ENCODE measurements at regions not wholly inside any gene's neighbourhood (a gene's known extent, or its start where the extent isn't known, plus 50 kb on each side); places are given as distances from the start of the nearest gene placed in this dataset.
A peak's percentile ranks its signal among the peaks of the same experiment; 100 is the strongest.

DNA sequence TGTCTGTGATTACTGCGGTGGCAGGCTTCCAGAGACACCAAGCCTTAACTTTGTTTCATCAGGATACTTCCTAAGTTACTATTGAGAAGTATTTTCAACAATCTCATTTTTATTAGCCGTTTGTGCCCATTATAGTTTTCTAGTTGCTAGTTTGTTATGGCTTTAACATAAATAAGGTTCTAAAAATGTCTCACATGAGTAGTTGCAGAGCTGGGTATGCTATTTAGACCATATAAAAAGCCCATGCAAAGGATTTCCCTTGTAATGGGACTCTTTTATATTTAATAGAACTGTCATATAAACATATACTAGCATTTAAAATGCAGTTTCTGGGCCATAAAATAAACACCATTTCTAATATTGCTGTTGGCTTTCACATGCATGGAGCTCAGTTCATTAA, 205.3 kb upstream of the TCF21 start:
- no peaks in the 10 kb centered on the region for H3K27me3 ChIP-seq (ENCODE audit: control insufficient read depth, insufficient read depth, low read length)
- no peaks in the 10 kb centered on the region for H3K36me3 ChIP-seq (ENCODE audit: control insufficient read depth, insufficient read depth, low read length)
- no peaks in the 10 kb centered on the region for H3K9me3 ChIP-seq (replicated peaks; ENCODE audit: control insufficient read depth, low read depth, low read length)
- no peak overlapping the region for H3K27ac ChIP-seq (ENCODE audit: low read length)
- no peak for DNase-seq
- peaks cover 3% of the 10 kb centered on the region for H3K4me1 ChIP-seq (ENCODE audit: control insufficient read depth, insufficient read depth, low read length)
- no CpG with 5 or more reads among the region's 2 CpGs for WGBS (ENCODE audit: insufficient coverage)
- no peak overlapping the region for H3K4me3 ChIP-seq (ENCODE audit: low read length)

DNA sequence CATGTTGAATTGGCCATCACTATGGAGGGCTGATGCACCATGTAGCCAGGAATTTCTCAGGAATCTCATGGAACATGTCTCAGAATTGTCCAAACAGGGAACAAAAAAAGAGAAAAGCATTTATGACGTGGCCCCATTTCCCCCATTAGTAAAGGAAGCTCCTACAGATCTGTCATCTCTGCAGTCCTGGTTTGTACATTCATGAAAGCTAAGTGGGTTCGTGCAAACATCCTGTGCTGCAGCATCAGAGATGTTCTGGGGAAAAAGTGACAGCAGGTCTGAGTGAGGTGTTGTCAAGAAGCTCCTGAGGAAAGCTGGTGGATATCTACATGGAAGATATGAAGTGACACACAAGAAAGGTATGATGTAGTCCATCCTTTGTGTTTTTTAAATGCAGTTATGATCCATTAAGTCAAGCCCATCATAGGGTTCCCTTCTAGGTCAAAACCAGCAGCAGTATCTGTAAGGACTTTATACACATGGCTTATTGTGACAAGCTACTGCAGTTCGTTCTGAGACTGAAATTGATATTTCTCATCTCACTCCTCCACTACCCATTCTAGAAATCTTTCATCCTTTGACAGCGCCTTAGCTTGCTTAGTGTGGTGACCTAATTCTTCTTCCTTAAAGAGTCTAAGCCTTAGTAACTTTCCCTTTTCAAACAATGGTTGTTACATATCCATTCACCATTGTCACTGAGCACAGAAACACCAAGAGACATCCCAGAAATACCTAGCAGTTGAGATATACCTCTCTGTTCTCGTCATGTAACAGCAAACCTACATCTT, 200.0 kb upstream of the TCF21 start:
- DNase-seq, result no peak
- WGBS (ENCODE audit: insufficient coverage), result 75% methylated on average over 1 of the region's 5 CpGs
- no peak overlapping the region for H3K4me3 ChIP-seq (ENCODE audit: low read length)
- H3K27me3 ChIP-seq (ENCODE audit: control insufficient read depth, insufficient read depth, low read length), result no peaks in the 10 kb centered on the region
- no peaks in the 10 kb centered on the region for H3K4me1 ChIP-seq (ENCODE audit: control insufficient read depth, insufficient read depth, low read length)
- no peak overlapping the region for H3K27ac ChIP-seq (ENCODE audit: low read length)
- H3K9me3 ChIP-seq (replicated peaks; ENCODE audit: control insufficient read depth, low read depth, low read length), result no peaks in the 10 kb centered on the region
- H3K36me3 ChIP-seq (ENCODE audit: control insufficient read depth, insufficient read depth, low read length), result no peaks in the 10 kb centered on the region

DNA sequence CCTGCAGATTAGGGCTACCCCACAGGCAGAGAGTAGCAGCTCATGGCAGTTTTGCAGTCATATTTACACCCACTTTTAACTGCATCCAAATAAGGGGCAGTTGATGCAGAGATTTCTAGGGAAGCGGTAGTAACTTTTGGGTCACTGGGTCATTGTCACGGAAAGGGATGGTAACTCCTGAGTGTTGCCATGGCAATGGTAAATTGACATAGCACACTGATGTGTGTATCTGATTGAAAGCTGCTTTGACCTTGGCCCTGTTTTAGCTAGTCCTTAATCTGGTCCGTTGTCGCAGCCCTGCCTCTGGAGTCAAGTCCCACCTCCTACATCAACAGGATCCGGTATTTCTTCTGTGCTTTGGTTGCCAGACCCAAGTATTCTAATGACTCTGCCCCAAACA, 199.1 kb upstream of the TCF21 start:
- DNase-seq, result no peak
- H3K27ac ChIP-seq (ENCODE audit: low read length), result no peak overlapping the region
- no peak overlapping the region for H3K4me3 ChIP-seq (ENCODE audit: low read length)
- H3K36me3 ChIP-seq (ENCODE audit: control insufficient read depth, insufficient read depth, low read length), result no peaks in the 10 kb centered on the region
- H3K9me3 ChIP-seq (replicated peaks; ENCODE audit: control insufficient read depth, low read depth, low read length), result no peaks in the 10 kb centered on the region
- 80% methylated on average over 5 of the region's 5 CpGs for WGBS (ENCODE audit: insufficient coverage)
- no peaks in the 10 kb centered on the region for H3K27me3 ChIP-seq (ENCODE audit: control insufficient read depth, insufficient read depth, low read length)
- H3K4me1 ChIP-seq (ENCODE audit: control insufficient read depth, insufficient read depth, low read length), result no peaks in the 10 kb centered on the region

DNA sequence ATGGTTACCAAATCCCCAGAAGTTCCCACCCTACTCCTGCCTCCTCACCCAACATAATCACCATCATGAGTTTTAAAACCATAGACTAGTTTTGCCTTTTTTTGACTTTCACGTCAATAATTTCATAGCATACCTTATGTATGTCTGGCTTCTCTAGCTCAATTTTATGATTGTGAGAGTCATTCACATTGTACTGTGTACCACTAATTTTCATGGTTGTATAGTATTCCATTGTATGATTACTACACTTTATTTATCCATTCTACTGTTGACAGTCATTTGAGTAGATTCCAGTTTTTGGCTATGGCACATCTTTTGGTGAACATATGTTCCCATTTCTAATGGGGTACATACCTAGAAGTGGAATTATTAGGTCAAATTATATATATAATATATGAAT, 195.3 kb upstream of the TCF21 start:
- H3K36me3 ChIP-seq (ENCODE audit: control insufficient read depth, insufficient read depth, low read length), result no peaks in the 10 kb centered on the region
- DNase-seq, result no peak
- no peaks in the 10 kb centered on the region for H3K4me1 ChIP-seq (ENCODE audit: control insufficient read depth, insufficient read depth, low read length)
- no peak overlapping the region for H3K27ac ChIP-seq (ENCODE audit: low read length)
- no CpG with 5 or more reads among the region's 1 CpG for WGBS (ENCODE audit: insufficient coverage)
- H3K9me3 ChIP-seq (replicated peaks; ENCODE audit: control insufficient read depth, low read depth, low read length), result no peaks in the 10 kb centered on the region
- H3K4me3 ChIP-seq (ENCODE audit: low read length), result no peak overlapping the region
- H3K27me3 ChIP-seq (ENCODE audit: control insufficient read depth, insufficient read depth, low read length), result no peaks in the 10 kb centered on the region

DNA sequence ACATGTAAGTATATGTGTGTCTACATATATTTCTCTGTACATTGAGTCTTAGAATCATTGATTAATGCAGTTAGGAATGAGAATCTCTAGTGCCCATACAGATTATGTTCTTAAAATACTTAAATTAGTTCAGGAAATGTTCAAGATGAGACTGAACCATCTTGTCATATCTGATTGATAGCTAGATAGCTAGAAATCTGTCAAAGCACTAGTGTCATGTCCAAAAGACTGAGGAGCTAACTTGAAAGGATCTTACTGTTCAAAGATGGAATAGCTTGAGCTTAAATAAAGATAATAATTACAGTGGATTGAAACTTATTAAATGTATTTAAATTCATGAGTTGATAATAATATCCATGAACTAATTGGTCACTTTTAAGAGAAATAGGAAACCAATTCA, 191.7 kb upstream of the TCF21 start:
- Histone ChIP-seq H3K36me3 (ENCODE audit: control insufficient read depth, insufficient read depth, low read length) (no peaks in the 10 kb centered on the region), H3K27ac (ENCODE audit: low read length) (no peak overlapping the region), H3K9me3 (replicated peaks; ENCODE audit: control insufficient read depth, low read depth, low read length) (peaks cover 3% of the 10 kb centered on the region), H3K4me3 (ENCODE audit: low read length) (no peak overlapping the region), H3K4me1 (ENCODE audit: control insufficient read depth, insufficient read depth, low read length) (peaks cover 3% of the 10 kb centered on the region), H3K27me3 (ENCODE audit: control insufficient read depth, insufficient read depth, low read length) (no peaks in the 10 kb centered on the region)
- no peak for DNase-seq

DNA sequence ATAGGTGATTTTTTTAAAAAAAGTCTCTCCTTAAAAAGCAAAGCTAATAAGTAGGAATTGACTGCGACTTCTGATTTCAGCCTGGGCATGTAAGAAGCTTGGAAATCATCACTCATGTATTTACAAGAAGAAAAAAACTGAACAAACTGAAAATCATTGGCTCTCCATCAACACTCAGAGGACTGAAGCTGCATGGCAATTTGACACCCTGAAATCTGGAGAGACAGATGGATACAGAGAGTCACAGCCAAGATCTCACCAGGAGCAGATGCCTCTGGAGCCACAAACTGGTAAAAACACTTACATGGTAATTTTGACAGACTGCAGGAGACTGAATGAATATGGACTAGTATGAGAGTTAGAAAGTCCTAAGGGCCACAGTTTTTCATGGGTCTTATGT, 191.2 kb upstream of the TCF21 start:
- H3K36me3 ChIP-seq (ENCODE audit: control insufficient read depth, insufficient read depth, low read length), result no peaks in the 10 kb centered on the region

DNA sequence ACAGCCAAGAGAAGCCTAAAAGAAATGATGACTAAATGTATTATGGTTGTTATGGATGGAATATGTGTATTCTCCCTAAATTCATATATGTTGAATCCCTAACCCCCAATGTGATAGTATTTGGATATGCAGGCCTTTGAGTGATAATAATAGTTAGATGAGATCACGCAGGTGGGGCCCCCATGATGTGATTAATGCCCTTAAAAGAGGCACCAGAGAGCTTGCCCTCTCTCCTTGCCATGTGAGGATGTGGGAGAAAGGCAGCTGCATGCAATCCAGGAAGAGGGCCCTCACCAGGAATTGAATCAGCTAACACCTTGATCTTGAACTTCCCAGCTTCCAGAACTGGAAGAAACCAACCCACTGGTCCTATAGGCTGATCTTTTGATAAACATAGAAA, 190.6 kb upstream of the TCF21 start:
- H3K4me3 ChIP-seq (ENCODE audit: low read length), result no peak overlapping the region
- no peak overlapping the region for H3K27ac ChIP-seq (ENCODE audit: low read length)
- H3K4me1 ChIP-seq (ENCODE audit: control insufficient read depth, insufficient read depth, low read length), result peaks cover 3% of the 10 kb centered on the region
- no CpG with 5 or more reads among the region's 1 CpG for WGBS (ENCODE audit: insufficient coverage)
- peaks cover 3% of the 10 kb centered on the region for H3K9me3 ChIP-seq (replicated peaks; ENCODE audit: control insufficient read depth, low read depth, low read length)
- H3K36me3 ChIP-seq (ENCODE audit: control insufficient read depth, insufficient read depth, low read length), result no peaks in the 10 kb centered on the region
- no peak for DNase-seq
- H3K27me3 ChIP-seq (ENCODE audit: control insufficient read depth, insufficient read depth, low read length), result no peaks in the 10 kb centered on the region

More for the DNA sequence above, 191.2 kb upstream of the TCF21 start:
- no peak overlapping the region for H3K27ac ChIP-seq (ENCODE audit: low read length)
- no peak overlapping the region for H3K4me3 ChIP-seq (ENCODE audit: low read length)
- H3K27me3 ChIP-seq (ENCODE audit: control insufficient read depth, insufficient read depth, low read length), result no peaks in the 10 kb centered on the region
- DNase-seq, result peak; percentile 78
- WGBS (ENCODE audit: insufficient coverage), result no CpG with 5 or more reads among the region's 1 CpG
- peaks cover 3% of the 10 kb centered on the region for H3K9me3 ChIP-seq (replicated peaks; ENCODE audit: control insufficient read depth, low read depth, low read length)
- peaks cover 3% of the 10 kb centered on the region for H3K4me1 ChIP-seq (ENCODE audit: control insufficient read depth, insufficient read depth, low read length)

DNA sequence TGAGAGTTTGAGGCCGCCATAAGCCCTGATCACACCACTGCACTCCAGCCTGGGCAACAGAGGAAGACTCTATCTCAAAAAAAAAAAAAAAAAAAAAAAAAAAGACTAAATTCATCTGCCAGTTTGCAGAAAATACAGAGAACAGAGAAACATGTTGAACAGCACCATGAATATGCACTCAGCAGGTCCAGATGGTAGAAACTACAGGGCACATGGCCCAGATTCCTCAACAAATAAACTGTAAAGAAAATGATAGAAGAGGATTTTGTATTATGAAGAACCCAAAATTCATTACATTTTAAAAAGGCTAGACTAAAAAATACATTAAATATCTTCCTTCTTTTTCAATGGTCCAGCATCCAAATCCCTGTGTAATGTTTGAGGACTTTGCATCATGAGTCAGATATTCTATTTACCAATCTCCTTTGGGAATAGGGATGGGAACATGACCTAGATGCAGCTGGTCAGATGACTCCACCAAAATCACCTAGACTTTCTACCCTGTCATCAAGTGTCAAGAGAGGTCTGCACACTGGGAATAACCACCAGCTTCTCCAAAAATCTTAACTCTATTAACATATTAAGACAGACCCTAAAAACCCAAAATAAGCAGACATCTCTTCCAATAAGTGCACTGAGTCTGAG, 189.1 kb upstream of the TCF21 start:
- H3K9me3 ChIP-seq (replicated peaks; ENCODE audit: control insufficient read depth, low read depth, low read length), result peaks cover 3% of the 10 kb centered on the region
- DNase-seq, result no peak
- WGBS (ENCODE audit: insufficient coverage), result no CpG with 5 or more reads among the region's 1 CpG
- no peak overlapping the region for H3K4me3 ChIP-seq (ENCODE audit: low read length)
- no peaks in the 10 kb centered on the region for H3K36me3 ChIP-seq (ENCODE audit: control insufficient read depth, insufficient read depth, low read length)
- H3K27ac ChIP-seq (ENCODE audit: low read length), result no peak overlapping the region
- H3K4me1 ChIP-seq (ENCODE audit: control insufficient read depth, insufficient read depth, low read length), result peaks cover 3% of the 10 kb centered on the region
- no peaks in the 10 kb centered on the region for H3K27me3 ChIP-seq (ENCODE audit: control insufficient read depth, insufficient read depth, low read length)

DNA sequence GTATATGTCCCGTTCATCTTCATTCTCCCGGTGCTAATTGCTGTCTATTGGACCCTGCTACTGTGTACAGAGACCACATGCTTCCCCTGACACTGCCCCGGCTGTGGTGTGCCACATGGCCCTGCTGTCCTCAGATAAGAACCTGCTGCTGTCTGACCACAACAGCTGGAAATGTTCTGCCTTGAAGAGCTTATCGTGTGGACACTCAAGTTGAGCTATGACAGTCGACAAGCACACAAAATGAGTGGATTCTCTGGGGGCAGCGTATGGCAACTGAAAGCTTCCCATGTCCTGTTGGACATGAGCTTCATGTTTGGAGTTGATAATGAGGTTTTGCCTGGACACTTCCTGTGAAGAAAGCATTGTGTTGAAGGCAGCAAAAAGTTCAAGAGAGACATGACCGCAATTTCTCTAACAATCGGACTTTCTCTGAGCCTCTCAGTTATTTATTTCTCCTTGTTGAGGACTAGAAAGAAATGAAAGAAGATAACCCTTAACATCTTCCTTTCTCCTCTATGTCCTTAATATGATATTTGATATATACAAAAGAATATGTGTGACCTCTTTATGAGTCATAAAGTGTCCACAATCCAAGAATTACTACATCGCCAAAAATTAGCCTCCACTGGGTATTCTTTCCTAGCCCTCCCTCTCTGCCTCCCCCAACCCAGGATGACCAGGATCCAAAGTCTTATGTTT, 187.1 kb upstream of the TCF21 start:
- Histone ChIP-seq H3K27ac (ENCODE audit: low read length) (no peak overlapping the region), H3K4me1 (ENCODE audit: control insufficient read depth, insufficient read depth, low read length) (peaks cover 8% of the 10 kb centered on the region), H3K9me3 (replicated peaks; ENCODE audit: control insufficient read depth, low read depth, low read length) (peaks cover 3% of the 10 kb centered on the region), H3K36me3 (ENCODE audit: control insufficient read depth, insufficient read depth, low read length) (no peaks in the 10 kb centered on the region), H3K4me3 (ENCODE audit: low read length) (no peak overlapping the region), H3K27me3 (ENCODE audit: control insufficient read depth, insufficient read depth, low read length) (no peaks in the 10 kb centered on the region)
- WGBS (ENCODE audit: insufficient coverage), result 36% methylated on average over 6 of the region's 9 CpGs
- peak; percentile 75 for DNase-seq

DNA sequence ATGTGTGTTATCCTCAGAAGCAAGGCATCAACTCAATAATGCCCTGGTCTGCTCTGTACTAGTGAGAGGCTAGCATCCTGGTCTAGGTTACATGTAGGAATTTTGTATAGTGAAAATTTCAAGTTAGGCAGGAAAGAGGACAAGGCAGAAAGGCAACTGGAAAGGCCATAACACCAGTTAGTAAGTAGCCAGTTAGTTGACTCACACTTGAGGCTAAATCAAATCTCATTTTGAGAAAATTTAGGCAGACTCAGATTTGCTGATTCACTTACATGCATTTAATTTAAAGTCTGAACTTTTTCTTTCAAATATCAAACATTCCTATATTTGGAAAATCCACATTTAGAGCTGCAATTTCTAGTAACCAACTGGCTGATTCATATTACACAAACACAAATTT, 184.5 kb upstream of the TCF21 start:
- H3K36me3 ChIP-seq (ENCODE audit: control insufficient read depth, insufficient read depth, low read length), result no peaks in the 10 kb centered on the region
- H3K4me1 ChIP-seq (ENCODE audit: control insufficient read depth, insufficient read depth, low read length), result peaks cover 8% of the 10 kb centered on the region
- H3K27me3 ChIP-seq (ENCODE audit: control insufficient read depth, insufficient read depth, low read length), result no peaks in the 10 kb centered on the region
- peaks cover 3% of the 10 kb centered on the region for H3K9me3 ChIP-seq (replicated peaks; ENCODE audit: control insufficient read depth, low read depth, low read length)
- peak overlapping the region; percentile 49 for H3K27ac ChIP-seq (ENCODE audit: low read length)
- no peak overlapping the region for H3K4me3 ChIP-seq (ENCODE audit: low read length)
- DNase-seq, result no peak
